GM12872 (cell line): ENCODE measurements at regions not wholly inside any gene's neighbourhood (a gene's known extent, or its start where the extent isn't known, plus 50 kb on each side); places are given as distances from the start of the nearest gene placed in this dataset.

Source experiments
- TF ChIP-seq, protein P1 (sequence below): IDR thresholded peaks from 3 replicates; pipeline ENCODE4 v1.5.1; 2011; ENCODE audit warnings: low read depth, mild to moderate bottlenecking, low read length, moderate library complexity; ENCODE audit not compliant: insufficient read depth

DNA sequence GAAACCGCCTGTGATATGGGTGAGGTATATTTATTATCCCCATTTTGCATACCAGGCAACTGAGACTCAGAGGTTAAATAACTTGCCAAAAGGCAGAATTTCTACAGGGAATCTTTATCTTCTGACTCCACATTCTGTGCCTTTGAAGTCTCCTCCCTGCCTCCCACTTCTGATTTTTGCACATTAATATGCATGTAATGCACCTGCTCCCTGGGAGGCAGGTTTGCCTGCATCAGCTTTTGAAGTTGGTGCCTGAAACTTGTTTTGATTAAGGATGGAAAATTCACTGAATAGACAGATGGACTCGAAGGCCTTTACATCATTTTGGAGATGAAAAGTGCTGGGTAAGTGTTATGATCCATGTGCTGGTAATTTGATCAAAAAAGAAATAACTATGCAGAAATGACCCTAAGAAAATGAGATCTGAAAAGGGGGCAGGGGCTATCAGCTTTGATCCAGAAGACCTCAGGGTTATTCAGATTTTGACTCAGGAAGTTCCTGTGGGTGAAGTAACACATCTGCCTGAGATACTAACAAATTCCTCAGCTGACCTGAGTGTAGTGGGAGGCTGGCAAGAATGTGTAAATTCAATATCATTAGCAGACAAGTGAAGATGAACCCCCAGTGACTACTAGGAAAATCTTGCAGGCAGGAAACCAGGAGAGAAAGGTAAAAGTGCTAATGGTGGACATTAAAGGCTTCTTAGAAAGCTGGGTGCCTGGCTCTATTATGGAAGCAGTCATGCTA, 167.5 kb upstream of the BOD1L1 start:
- TF ChIP-seq, protein P1, sequence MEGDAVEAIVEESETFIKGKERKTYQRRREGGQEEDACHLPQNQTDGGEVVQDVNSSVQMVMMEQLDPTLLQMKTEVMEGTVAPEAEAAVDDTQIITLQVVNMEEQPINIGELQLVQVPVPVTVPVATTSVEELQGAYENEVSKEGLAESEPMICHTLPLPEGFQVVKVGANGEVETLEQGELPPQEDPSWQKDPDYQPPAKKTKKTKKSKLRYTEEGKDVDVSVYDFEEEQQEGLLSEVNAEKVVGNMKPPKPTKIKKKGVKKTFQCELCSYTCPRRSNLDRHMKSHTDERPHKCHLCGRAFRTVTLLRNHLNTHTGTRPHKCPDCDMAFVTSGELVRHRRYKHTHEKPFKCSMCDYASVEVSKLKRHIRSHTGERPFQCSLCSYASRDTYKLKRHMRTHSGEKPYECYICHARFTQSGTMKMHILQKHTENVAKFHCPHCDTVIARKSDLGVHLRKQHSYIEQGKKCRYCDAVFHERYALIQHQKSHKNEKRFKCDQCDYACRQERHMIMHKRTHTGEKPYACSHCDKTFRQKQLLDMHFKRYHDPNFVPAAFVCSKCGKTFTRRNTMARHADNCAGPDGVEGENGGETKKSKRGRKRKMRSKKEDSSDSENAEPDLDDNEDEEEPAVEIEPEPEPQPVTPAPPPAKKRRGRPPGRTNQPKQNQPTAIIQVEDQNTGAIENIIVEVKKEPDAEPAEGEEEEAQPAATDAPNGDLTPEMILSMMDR = no peak

DNA sequence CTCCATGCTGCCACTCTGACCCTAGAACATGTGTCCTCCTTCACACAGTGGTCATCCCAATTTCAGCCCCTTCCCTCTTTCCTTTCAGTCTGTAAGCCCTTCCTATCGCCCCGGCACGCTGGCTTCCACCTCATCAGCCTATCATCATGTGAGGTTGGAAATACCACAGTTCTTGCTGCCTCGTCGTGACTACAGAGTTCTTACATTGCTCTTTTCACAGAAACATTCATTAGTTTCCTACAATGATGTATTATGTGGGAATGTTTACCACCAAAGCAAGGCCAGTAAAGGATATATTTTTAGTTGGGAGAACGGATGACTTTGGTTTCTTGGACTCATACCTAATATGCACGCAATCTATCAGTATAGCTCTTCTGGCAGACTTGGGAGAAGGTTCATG, 169.5 kb upstream of the BOD1L1 start:
- TF ChIP-seq, protein P1 = no peak

DNA sequence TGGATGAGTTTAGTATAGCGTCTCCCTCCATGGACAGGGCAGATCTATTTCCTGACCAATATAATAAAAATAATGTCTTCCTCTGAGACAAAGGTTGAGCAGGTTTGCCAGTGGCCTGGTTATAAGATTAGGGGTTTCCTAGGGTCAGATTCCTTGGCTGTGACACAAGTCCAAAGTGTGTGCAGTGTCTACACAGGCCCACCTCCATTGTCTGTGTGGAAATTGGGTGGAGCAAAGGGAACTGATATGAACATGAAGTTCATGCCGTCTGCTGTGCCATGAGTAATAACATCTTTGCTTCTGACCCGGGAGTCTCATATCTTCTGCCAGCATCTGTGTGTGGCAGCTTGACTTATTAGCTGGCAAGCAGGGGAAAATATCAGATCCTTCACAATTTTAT, 187.7 kb upstream of the BOD1L1 start:
- TF ChIP-seq, protein P1 = no peak

DNA sequence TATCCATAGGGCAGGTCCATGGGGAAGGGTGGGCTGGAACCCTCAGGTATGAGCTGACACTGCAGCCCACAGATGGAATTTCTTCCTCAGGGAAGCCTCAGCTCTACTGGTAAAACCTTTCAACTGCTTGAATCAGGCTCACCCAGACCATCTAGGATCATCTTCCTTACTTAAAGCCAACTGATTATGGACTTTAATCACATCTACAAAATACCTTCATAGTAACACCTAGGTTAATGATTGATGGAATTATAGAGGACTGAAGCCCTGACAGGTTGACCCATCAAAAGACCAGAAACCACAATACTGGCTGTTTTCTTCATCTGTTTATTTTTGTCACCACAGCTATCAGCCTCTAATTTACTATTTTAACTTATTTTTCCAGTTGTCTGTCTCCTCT, 188.9 kb upstream of the BOD1L1 start:
- TF ChIP-seq, protein P1 = no peak

DNA sequence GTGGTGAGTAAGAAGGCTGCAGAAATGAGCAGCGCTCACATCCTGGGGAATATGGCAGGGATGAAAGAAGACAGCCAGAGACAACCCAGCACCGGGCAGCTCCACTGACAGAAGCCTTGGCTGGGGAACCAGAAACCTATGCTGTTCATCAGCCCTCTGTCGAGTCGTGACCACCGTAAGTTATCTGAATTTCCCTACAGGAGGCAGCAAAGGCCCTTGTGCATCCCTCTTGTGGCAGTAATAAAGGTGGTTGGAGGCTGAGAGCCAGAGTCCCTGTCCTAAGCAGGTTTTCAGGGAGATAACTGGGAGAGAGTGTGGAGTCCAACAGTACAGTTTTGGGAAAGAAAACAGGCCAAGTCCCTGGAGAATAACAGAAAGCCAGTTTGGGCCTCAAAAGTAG, 194.0 kb upstream of the BOD1L1 start:
- TF ChIP-seq, protein P1 = no peak

DNA sequence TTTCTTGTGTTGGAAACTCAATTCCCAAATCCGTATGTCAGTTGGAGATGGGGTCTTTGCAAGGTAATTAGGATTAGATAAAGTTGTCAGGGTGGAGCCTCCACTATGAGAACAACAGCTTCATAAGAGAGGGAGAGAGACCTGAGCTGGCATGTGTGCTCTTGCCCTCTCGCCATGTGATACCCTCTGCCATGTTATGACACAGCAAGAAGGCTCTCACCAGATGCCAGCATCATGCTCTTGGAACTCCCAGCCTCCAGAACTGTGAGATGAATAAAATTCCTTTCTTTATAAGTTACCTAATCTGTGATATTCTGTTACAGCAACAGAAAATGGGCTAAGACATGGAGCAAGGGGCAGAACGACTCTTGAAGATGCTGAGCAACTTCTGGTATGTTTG, 201.9 kb upstream of the BOD1L1 start:
- TF ChIP-seq, protein P1 = no peak

DNA sequence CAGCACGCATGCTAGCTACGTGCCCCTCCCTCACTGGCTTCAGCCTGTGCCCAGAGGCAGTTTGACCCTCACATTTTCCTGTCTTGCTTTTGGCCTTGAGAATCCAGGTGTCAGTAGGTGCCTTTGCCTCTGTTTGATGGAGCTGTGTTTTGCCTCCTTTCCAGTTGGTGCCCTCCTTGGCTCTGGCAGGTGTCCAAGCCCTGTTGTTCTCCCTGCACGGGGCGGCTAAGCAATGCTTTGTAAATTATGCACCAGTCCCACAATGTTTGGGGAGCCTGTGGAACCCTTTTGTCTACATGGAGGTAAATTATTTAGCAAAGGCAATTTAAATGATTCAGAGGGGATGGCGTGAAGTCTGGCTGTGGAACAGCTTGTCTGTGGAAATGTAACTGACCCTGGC, 202.9 kb upstream of the BOD1L1 start:
- TF ChIP-seq, protein P1 = no peak
